ENCODE measurements at regions not wholly inside any gene's neighbourhood (a gene's known extent, or its start where the extent isn't known, plus 50 kb on each side); places are given as distances from the start of the nearest gene placed in this dataset.

- H3K9me2 ChIP-seq (ENCODE audit: insufficient read depth), result no peaks in the 10 kb centered on the region
- WGBS, 2 experiments (ENCODE audit: low coverage in 1 of 2, low lambda C conversion rate in 2 of 2, missing lambda C conversion rate in 2 of 2), result 45 to 47% methylated on average over 1 of the region's 1 CpG
- H3K36me3 ChIP-seq (ENCODE audit: low read depth), result no peaks in the 10 kb centered on the region
- no peak overlapping the region for H3K4me2 ChIP-seq (ENCODE audit: unreplicated experiment)
- no peak overlapping the region for H3K9ac ChIP-seq
- H3K4me3 ChIP-seq, result no peak overlapping the region
- H3K27me3 ChIP-seq (replicated peaks; ENCODE audit: insufficient read depth), result no peaks in the 10 kb centered on the region
- no peaks in the 10 kb centered on the region for H3F3A ChIP-seq (ENCODE audit: insufficient read depth)
- H2AFZ ChIP-seq, result 0 out of 2 replicates have a peak overlapping the region, but pooled peaks have one; percentile 8
- no peaks in the 10 kb centered on the region for H3K79me2 ChIP-seq (ENCODE audit: insufficient read depth)
- peak; percentile 35 for DNase-seq
- H3K4me1 ChIP-seq (ENCODE audit: insufficient read depth), result no peaks in the 10 kb centered on the region
- H3K27ac ChIP-seq, result no peak overlapping the region
- H3K9me3 ChIP-seq (ENCODE audit: low read depth), result no peaks in the 10 kb centered on the region
- in situ Hi-C loops (cut with MboI), result no loop called here
- no peaks in the 10 kb centered on the region for H4K20me1 ChIP-seq (ENCODE audit: insufficient read depth)
- TF ChIP-seq EZH2phosphoT487 (IDR thresholded peaks at IDR 0.05; ENCODE audit: insufficient read depth, low read depth) (no peak), EZH2 (IDR thresholded peaks at IDR 0.05; ENCODE audit: insufficient read depth, poor library complexity, severe bottlenecking) (no peak)
These were observed 153.0 kb upstream of the DIO2 start for GRCh38 chr14:80364274-80364673.

GRCh38 chr14:80358112-80358511 lies 146.8 kb upstream of the DIO2 start:
- H3K4me3 ChIP-seq, result no peak overlapping the region
- no peaks in the 10 kb centered on the region for H3K4me1 ChIP-seq (ENCODE audit: insufficient read depth)
- no peaks in the 10 kb centered on the region for H4K20me1 ChIP-seq (ENCODE audit: insufficient read depth)
- H3K9me3 ChIP-seq (ENCODE audit: low read depth), result no peaks in the 10 kb centered on the region
- 95 to 98% methylated on average over 5 of the region's 5 CpGs for WGBS, 2 experiments (ENCODE audit: low coverage in 1 of 2, low lambda C conversion rate in 2 of 2, missing lambda C conversion rate in 2 of 2)
- in situ Hi-C loops (cut with MboI), result no loop called here
- H3K4me2 ChIP-seq (ENCODE audit: unreplicated experiment), result no peak overlapping the region
- no peak for DNase-seq
- H3K27me3 ChIP-seq (replicated peaks; ENCODE audit: insufficient read depth), result no peaks in the 10 kb centered on the region
- no peaks in the 10 kb centered on the region for H3F3A ChIP-seq (ENCODE audit: insufficient read depth)
- H2AFZ ChIP-seq, result no peak overlapping the region
- no peaks in the 10 kb centered on the region for H3K36me3 ChIP-seq (ENCODE audit: low read depth)
- no peaks in the 10 kb centered on the region for H3K79me2 ChIP-seq (ENCODE audit: insufficient read depth)
- no peak for TF ChIP-seq EZH2 (IDR thresholded peaks at IDR 0.05; ENCODE audit: insufficient read depth, poor library complexity, severe bottlenecking)
- no peak for TF ChIP-seq EZH2phosphoT487 (IDR thresholded peaks at IDR 0.05; ENCODE audit: insufficient read depth, low read depth)
- no peaks in the 10 kb centered on the region for H3K9me2 ChIP-seq (ENCODE audit: insufficient read depth)
- no peak overlapping the region for H3K27ac ChIP-seq
- H3K9ac ChIP-seq, result no peak overlapping the region

GRCh38 chr14:80356413-80356812 lies 145.1 kb upstream of the DIO2 start:
- DNase-seq, result peak; percentile 43

GRCh38 chr14:80354860-80355581 lies 143.7 kb upstream of the DIO2 start:
- Histone ChIP-seq H2AFZ (no peak overlapping the region), H3K36me3 (ENCODE audit: low read depth) (no peaks in the 10 kb centered on the region), H3F3A (ENCODE audit: insufficient read depth) (no peaks in the 10 kb centered on the region), H3K4me2 (ENCODE audit: unreplicated experiment) (no peak overlapping the region), H4K20me1 (ENCODE audit: insufficient read depth) (no peaks in the 10 kb centered on the region), H3K4me1 (ENCODE audit: insufficient read depth) (no peaks in the 10 kb centered on the region), H3K9me3 (ENCODE audit: low read depth) (no peaks in the 10 kb centered on the region), H3K27me3 (replicated peaks; ENCODE audit: insufficient read depth) (no peaks in the 10 kb centered on the region), H3K27ac (no peak overlapping the region), H3K9ac (no peak overlapping the region), H3K4me3 (no peak overlapping the region), H3K9me2 (ENCODE audit: insufficient read depth) (no peaks in the 10 kb centered on the region), H3K79me2 (ENCODE audit: insufficient read depth) (no peaks in the 10 kb centered on the region)
- no peak for DNase-seq
- TF ChIP-seq EZH2phosphoT487 (IDR thresholded peaks at IDR 0.05; ENCODE audit: insufficient read depth, low read depth) (no peak), EZH2 (IDR thresholded peaks at IDR 0.05; ENCODE audit: insufficient read depth, poor library complexity, severe bottlenecking) (no peak)
- WGBS, 2 experiments (ENCODE audit: low coverage in 1 of 2, low lambda C conversion rate in 2 of 2, missing lambda C conversion rate in 2 of 2), result 87 to 90% methylated on average over 6 of the region's 6 CpGs
- in situ Hi-C loops (cut with MboI), result no loop called here

More at GRCh38 chr14:80356413-80356812, 145.1 kb upstream of the DIO2 start:
- Histone ChIP-seq H3K4me1 (ENCODE audit: insufficient read depth) (no peaks in the 10 kb centered on the region), H3K27me3 (replicated peaks; ENCODE audit: insufficient read depth) (no peaks in the 10 kb centered on the region), H3K4me3 (no peak overlapping the region), H2AFZ (no peak overlapping the region), H3K36me3 (ENCODE audit: low read depth) (no peaks in the 10 kb centered on the region), H3K9me3 (ENCODE audit: low read depth) (no peaks in the 10 kb centered on the region), H3K79me2 (ENCODE audit: insufficient read depth) (no peaks in the 10 kb centered on the region), H3K9ac (no peak overlapping the region), H3F3A (ENCODE audit: insufficient read depth) (no peaks in the 10 kb centered on the region), H3K9me2 (ENCODE audit: insufficient read depth) (no peaks in the 10 kb centered on the region), H4K20me1 (ENCODE audit: insufficient read depth) (no peaks in the 10 kb centered on the region), H3K4me2 (ENCODE audit: unreplicated experiment) (no peak overlapping the region), H3K27ac (no peak overlapping the region)
- TF ChIP-seq EZH2phosphoT487 (IDR thresholded peaks at IDR 0.05; ENCODE audit: insufficient read depth, low read depth) (no peak), EZH2 (IDR thresholded peaks at IDR 0.05; ENCODE audit: insufficient read depth, poor library complexity, severe bottlenecking) (no peak)
- 71 to 76% methylated on average over 2 of the region's 2 CpGs for WGBS, 2 experiments (ENCODE audit: low coverage in 1 of 2, low lambda C conversion rate in 2 of 2, missing lambda C conversion rate in 2 of 2)
- in situ Hi-C loops (cut with MboI), result no loop called here
